Left lung (tissue), 4 donors: ENCODE measurements at regions not wholly inside any gene's neighbourhood (a gene's known extent, or its start where the extent isn't known, plus 50 kb on each side); places are given as distances from the start of the nearest gene placed in this dataset.

Experiments
- ATAC-seq: fragments of 200-7000 bp; cut with Tn5 transposase; one replicate; pipeline ENCODE4 v1.9.1; 2020; ENCODE audit warnings: moderate library complexity
- DNase-seq, 4 donors: peaks; one replicate each; pipeline ENCODE4 v3.0.0-alpha.2; 2013 to 2020
- H3K27ac ChIP-seq, 2 donors: fragments of 200-600 bp; sonication (generic) in 1 of 2; one replicate each; pipeline versions ENCODE4 v1.5.0 to v1.8.0; 2020 to 2021
- H3K27me3 ChIP-seq, 2 donors: fragments of 200-600 bp; sonication (generic) in 1 of 2; one replicate each; pipeline versions ENCODE4 v1.5.0 to v1.8.0; 2020 to 2021
- H3K36me3 ChIP-seq, 2 donors: fragments of 200-600 bp; sonication (generic) in 1 of 2; one replicate each; pipeline versions ENCODE4 v1.5.0 to v1.8.0; 2020 to 2021
- H3K4me1 ChIP-seq, 2 donors: fragments of 200-600 bp; one replicate each; pipeline ENCODE4 v1.8.0; 2021
- H3K4me3 ChIP-seq, 2 donors: fragments of 200-600 bp; sonication (generic) in 1 of 2; one replicate each; pipeline versions ENCODE4 v1.5.0 to v1.8.0; 2020 to 2021; ENCODE audit warnings: mild to moderate bottlenecking in 1 of 2
- H3K9me3 ChIP-seq, 2 donors: fragments of 200-600 bp; sonication (generic) in 1 of 2; one replicate each; pipeline versions ENCODE4 v1.5.0 to v1.8.0; 2020 to 2021
- intact Hi-C, 2 donors: fragments of 100-400 bp; cut with DNase I; formaldehyde crosslinking; loops; one replicate each; pipeline versions ENCODE4 v1.11.2 to v1.14.2; 2022
- TF ChIP-seq, protein P1 (sequence below), 2 donors: fragments of 200-600 bp; sonication (generic) in 1 of 2; IDR thresholded peaks; one replicate each; pipeline versions ENCODE4 v1.5.0 to v1.8.0; 2021; ENCODE audit warnings: antibody characterized with exemption in 2 of 2
- donor health status: DM: no; HTN: yes; CAD: no.
- donor health status: DM: no; HTN: no; CAD: no.

DNA sequence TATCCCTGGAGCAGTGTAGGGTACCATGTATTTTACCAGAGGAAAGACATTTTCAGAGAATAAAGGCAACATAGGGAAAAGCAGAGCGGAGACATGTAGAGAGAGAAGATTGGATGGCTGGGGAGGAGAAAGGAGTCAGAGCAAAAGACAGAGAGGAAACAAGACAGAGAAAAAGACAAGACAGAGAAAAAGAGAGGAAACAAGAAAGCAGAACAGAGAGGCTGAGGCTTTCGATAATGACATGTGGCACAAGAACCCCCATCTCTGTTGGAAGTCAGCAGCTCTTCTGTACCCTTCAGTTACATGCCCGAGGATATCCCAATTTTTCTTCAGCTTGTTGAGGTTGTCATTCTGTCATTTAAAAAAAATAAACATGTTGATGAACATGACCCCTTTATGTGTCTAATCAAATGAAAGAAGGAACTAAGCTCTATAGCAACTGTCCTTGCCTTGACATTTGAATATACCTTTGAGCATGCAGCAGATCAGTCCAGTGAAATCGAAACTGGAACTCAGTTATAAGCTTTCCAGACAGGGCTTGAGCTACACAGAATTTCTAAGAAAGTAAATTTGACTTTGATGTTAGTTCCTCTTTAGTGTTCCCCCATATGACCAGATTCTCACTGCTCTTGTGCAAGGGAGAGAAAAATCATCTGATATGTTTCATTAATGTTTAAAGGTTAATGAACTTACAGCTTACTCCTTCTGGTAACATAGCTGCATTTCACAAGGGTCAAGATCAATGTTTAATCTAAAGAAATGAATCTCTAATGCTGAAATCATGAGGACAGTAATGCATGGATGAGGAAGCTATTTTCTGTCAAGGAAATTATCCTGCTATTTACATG, 75.1 kb upstream of the SP4 start:
- peaks cover 0 to 34% of the 10 kb centered on the region in 2 donors for H3K4me1 ChIP-seq
- TF ChIP-seq, protein P1, sequence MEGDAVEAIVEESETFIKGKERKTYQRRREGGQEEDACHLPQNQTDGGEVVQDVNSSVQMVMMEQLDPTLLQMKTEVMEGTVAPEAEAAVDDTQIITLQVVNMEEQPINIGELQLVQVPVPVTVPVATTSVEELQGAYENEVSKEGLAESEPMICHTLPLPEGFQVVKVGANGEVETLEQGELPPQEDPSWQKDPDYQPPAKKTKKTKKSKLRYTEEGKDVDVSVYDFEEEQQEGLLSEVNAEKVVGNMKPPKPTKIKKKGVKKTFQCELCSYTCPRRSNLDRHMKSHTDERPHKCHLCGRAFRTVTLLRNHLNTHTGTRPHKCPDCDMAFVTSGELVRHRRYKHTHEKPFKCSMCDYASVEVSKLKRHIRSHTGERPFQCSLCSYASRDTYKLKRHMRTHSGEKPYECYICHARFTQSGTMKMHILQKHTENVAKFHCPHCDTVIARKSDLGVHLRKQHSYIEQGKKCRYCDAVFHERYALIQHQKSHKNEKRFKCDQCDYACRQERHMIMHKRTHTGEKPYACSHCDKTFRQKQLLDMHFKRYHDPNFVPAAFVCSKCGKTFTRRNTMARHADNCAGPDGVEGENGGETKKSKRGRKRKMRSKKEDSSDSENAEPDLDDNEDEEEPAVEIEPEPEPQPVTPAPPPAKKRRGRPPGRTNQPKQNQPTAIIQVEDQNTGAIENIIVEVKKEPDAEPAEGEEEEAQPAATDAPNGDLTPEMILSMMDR (IDR thresholded peaks at IDR 0.05) = no peak
- no peak overlapping the region for H3K4me3 ChIP-seq
- DNase-seq (no peak), ATAC-seq (peak; percentile 63)
- no peaks in the 10 kb centered on the region for H3K9me3 ChIP-seq
- no peaks in the 10 kb centered on the region for H3K36me3 ChIP-seq
- H3K27ac ChIP-seq = peak overlapping the region; percentile 1 to 68
- no peaks in the 10 kb centered on the region for H3K27me3 ChIP-seq
- intact Hi-C loops = no loop called here

DNA sequence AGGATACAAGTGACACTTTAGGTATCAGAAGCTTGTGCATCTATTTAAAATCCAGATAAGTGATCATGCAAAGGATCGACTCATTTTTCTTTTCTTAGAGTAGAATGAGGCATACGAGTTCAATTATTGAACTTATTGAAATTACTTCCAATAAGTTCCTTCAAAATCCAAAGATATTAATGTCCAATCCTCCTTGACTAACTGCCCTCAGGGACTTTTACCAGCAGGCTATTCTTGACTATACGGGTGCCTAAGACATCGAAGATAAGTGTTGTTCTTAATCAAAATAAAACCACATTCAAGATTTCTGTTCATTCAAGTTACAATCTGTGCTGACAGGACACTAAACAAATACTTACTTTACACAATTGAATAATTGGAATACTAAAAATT, 74.5 kb upstream of the SP4 start:
- H3K9me3 ChIP-seq = no peaks in the 10 kb centered on the region
- no peak overlapping the region for H3K4me3 ChIP-seq
- H3K27ac ChIP-seq = peak overlapping the region in 1 of 2 donors; percentile 68
- peaks cover 0 to 40% of the 10 kb centered on the region in 2 donors for H3K4me1 ChIP-seq
- ATAC-seq = no peak
- TF ChIP-seq, protein P1 (IDR thresholded peaks at IDR 0.05) = no peak
- intact Hi-C loops = no loop called here
- H3K27me3 ChIP-seq = no peaks in the 10 kb centered on the region
- DNase-seq = no peak
- no peaks in the 10 kb centered on the region for H3K36me3 ChIP-seq

DNA sequence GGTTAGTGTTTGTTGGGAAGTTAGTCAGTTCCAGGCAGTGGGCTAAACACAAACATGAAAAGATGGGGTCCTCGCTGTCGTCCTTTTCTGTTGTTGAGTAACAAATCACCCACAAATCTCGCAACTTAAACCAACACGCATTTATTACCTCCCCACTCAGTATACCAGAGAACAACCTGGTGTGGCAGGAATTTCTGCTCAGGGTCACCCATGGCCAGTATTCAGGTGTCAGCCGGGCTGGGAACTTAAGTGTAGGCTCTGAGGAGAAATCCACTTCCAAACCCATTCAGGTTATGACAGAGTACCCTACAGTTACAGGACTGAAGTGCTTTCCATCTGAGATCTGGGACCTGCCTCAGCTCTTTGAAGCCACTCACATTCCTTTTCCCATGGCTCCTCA, 73.6 kb upstream of the SP4 start:
- H3K27me3 ChIP-seq = no peaks in the 10 kb centered on the region
- no peaks in the 10 kb centered on the region for H3K9me3 ChIP-seq
- intact Hi-C loops = no loop called here
- no peak overlapping the region for H3K4me3 ChIP-seq
- H3K27ac ChIP-seq = no peak overlapping the region
- peaks cover 0 to 43% of the 10 kb centered on the region in 2 donors for H3K4me1 ChIP-seq
- H3K36me3 ChIP-seq = no peaks in the 10 kb centered on the region
- DNase-seq (no peak), ATAC-seq (peak; percentile 25)
- TF ChIP-seq, protein P1 (IDR thresholded peaks at IDR 0.05) = no peak

DNA sequence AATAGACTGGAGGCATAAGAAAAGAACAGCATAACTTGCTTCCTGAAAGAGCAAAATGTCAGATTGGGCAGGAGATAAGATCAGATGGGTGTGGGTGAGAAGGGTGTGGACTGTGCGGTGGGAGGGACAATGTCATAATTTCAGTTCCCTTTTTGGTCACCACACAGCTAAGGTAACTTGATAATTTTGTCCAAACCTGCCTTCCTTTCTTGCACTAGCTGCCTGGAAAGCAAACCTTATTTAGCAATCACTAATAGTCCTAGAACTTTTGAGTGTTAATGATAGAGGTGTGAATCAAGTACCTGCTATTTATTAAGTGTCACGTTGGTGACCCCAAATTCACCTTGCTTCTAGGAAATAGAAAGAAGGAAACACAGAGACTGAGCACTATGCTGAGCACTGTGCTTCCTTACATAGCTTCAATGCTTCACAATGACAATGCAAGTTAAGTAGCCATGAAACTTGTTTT, 72.4 kb upstream of the SP4 start:
- peak; percentile 67 for ATAC-seq
- no peaks in the 10 kb centered on the region for H3K27me3 ChIP-seq

GRCh38 chr7:21356616-21357015, 71.3 kb upstream of the SP4 start:
- Histone ChIP-seq H3K27ac (no peak overlapping the region), H3K27me3 (no peaks in the 10 kb centered on the region), H3K4me1 (peaks cover 0 to 43% of the 10 kb centered on the region in 2 donors), H3K9me3 (no peaks in the 10 kb centered on the region), H3K36me3 (no peaks in the 10 kb centered on the region), H3K4me3 (no peak overlapping the region)
- TF ChIP-seq, protein P1 (IDR thresholded peaks at IDR 0.05) = no peak
- DNase-seq (no peak), ATAC-seq (no peak)
- intact Hi-C loops = no loop called here

More for the DNA sequence above, 72.4 kb upstream of the SP4 start:
- no peaks in the 10 kb centered on the region for H3K9me3 ChIP-seq
- peak overlapping the region in 1 of 2 donors; percentile 57 for H3K27ac ChIP-seq
- no peak for DNase-seq
- no peak overlapping the region for H3K4me3 ChIP-seq
- TF ChIP-seq, protein P1 (IDR thresholded peaks at IDR 0.05) = no peak
- H3K36me3 ChIP-seq = no peaks in the 10 kb centered on the region
- intact Hi-C loops = no loop called here
- peaks cover 0 to 43% of the 10 kb centered on the region in 2 donors for H3K4me1 ChIP-seq
